HG03159 (cell line): ENCODE measurements at regions not wholly inside any gene's neighbourhood (a gene's known extent, or its start where the extent isn't known, plus 50 kb on each side); places are given as distances from the start of the nearest gene placed in this dataset.
"Not testable (repeated sequence)": the region's sequence is repeated elsewhere in the genome, so short reads cannot be mapped to it uniquely, and the experiment has no call there.

ENCODE experiments used
- ATAC-seq: cut with Tn5 transposase; IDR thresholded peaks from one replicate; pipeline ENCODE4 v1.9.1; 2021; ENCODE audit warnings: mild to moderate bottlenecking, moderate library complexity; ENCODE audit not compliant: unreplicated experiment

- ATAC-seq, result no peak
Observed at GRCh38 chr3:127443581-127444375, 146.8 kb downstream of the TPRA1 start.

DNA sequence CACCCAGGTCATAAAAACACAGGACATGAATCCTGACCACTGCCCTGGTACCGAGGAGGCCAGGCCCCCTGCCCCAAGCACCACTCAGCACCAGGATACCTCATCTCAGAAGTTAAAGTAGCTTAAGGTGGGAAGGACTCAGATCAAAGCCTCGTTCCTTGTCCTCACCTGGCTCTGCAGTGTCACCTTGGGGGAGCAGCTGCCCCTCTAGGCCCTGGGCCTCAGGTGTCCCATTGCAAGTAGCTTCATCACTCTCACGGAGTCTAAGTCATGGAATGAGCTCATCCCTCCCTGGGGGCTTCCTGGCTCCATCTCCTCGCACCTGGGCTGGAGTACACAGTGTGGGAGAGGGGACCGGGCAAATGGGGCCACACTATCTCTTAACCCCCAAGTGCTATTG lies 148.0 kb downstream of the TPRA1 start:
- ATAC-seq, result no peak

DNA sequence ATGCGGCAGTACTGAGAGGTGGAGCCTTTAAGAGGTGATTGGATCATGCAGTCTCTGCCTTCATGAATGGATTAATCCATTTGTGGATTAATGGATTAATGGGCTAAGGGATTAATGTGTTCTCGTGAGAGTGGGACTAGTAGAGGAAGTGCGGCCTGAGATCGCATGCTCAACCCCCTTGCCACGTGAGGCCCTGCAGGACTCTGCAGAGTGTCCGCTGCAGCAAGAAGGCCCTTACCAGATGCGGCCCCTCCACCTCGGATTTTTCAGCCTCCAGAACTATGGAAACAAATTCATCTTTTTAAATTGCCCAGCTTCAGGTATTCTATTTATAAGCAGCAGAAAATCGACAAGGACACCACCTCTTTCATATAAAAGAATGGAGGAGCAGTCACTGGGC lies 148.8 kb downstream of the TPRA1 start:
- ATAC-seq, result no peak

DNA sequence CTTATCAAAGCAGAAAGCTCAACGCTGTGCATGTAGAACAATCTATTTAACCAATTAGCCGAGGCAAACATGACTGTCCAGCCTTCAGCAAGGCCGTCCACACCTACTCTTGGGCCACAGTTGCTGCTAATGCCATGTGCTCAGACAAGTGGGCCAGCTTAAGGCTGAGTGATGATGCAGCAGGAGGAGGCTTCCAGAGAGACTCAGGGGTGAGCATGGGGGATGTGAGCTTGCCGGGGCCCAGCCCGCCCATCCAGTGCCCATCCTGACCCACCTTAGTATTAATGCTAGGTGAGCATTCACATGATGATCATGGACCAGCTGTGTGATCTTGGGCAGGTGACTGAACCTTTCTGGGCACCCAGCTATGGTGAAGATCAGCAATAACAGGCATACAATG lies 150.1 kb downstream of the TPRA1 start:
- no peak for ATAC-seq

- no peak for ATAC-seq
Observed at GRCh38 chr3:127439621-127440020, 150.9 kb downstream of the TPRA1 start.

- no peak for ATAC-seq
Observed at GRCh38 chr3:127438951-127439350, 151.1 kb upstream of the PRR20G start.

DNA sequence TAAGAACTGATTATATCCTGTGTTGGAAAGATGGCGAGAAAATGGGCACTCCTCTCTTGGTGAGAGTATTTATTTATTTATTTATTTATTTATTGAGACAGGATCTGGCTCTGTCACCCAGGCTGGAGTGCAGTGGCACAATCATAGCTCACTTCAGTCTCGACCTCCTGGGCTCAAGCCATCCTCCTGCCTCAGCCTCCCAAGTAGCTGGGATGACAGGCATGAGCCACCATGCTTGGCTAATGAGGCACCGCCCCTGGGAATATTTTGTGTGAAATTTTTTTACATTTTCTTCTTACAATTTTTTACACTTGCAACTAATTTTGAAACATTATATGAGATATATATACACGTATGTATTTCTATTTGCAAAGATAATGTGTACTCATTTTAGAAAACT lies 150.5 kb upstream of the PRR20G start:
- no peak for ATAC-seq

GRCh38 chr3:127435299-127435698 lies 147.5 kb upstream of the PRR20G start:
- not testable (repeated sequence) for ATAC-seq

DNA sequence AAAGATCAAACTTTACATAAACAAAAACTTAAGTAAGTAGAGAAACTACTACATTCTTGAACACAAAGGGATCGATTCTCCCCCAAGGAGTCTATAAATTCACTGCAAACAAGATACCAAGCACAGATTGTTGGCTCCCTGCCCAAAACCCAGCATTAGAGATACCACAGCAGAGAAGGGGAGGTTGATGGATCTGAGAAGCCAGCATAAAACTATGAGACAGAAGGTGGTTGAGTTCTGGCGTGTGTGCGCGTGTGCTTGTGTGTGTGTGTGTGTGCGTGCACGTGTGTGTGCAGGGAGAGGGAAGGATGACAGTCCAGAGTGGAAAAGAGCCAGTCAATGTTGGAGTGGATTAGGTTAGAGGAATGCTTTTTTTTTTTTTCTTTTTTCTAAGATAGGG lies 143.2 kb upstream of the PRR20G start:
- ATAC-seq, result no peak

- no peak for ATAC-seq
Observed at GRCh38 chr3:127428344-127428997, 140.6 kb upstream of the PRR20G start.

- no peak for ATAC-seq
Observed at GRCh38 chr3:127427666-127428065, 139.8 kb upstream of the PRR20G start.

GRCh38 chr3:127427156-127427555 lies 139.3 kb upstream of the PRR20G start:
- no peak for ATAC-seq

DNA sequence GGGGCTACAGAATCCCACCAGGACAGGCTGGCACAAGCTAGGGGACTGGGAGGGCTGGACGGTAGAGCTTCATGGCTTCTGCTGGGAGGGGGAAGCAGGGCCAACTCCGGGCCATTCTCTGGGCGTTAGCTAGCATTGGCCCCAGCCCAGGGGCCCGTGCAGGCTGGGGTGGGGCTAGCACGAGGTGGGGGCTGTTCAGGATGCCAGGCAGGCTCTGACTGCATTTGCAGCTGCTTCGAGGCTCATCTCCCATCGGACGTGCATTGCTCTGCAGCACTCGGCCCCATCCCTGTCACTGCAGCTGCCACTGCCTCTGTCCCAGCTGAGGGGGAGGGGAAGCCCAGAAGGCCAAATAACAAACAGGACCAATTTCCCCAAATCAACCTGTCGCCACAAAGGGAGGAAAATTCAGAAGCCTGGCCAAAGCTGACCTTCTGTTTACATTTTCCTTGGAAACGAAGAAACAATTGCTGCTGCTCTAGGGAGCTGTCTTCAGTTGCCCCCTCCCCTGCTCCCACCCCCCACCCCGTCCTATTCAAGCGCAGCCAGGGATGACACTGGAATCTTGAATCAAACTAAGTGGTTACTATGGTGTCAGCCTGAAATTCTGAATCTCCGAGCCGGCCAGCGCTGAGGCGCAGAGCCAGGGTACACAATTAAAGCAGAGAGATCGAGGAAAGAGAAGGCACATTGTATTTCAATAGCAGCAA lies 138.8 kb upstream of the PRR20G start:
- no peak for ATAC-seq

DNA sequence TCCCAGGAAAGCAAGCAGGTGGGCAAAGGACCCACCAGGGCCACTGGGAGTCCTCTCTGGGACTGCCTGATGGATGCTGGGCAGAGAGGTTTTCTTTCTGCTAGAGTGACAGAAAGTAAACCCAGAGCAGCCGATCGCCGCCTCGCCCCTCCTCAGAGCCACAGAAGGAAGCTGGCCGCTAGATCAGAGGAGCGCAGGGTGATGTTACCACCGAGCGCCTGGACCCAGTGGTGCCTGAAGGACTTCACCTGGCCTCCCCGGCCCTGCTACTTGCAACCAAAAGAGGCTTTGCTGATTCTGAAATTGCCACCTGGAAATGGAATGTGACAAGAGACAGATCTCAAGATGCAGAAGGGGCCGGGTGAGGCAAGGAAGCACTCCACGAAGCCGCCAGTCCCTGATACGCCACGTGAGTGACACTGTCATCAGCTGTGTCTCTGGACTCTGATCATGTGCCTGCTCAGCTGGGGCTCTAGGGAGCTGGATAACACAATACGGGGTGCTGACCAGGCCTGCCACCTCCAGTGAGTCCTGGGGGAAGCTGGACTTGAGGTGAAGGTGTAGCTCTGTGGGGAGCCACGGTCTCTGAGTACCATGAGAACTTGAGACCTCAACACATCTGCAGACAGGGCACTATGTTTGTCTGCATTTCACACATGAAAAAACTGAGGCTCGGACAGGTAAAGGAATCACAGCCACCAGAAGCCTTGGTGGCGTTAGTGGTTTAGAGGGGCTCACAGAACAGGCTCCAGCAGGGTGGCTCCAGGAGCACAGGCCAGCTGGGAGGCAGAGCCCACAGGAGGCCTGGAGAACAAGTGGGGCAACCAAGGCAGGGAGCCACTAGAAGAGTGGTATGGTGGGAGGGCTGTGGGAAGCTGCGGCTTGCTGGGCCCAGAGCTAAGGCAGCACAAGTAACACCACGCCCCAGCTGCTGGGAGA lies 137.9 kb upstream of the PRR20G start:
- no peak for ATAC-seq

DNA sequence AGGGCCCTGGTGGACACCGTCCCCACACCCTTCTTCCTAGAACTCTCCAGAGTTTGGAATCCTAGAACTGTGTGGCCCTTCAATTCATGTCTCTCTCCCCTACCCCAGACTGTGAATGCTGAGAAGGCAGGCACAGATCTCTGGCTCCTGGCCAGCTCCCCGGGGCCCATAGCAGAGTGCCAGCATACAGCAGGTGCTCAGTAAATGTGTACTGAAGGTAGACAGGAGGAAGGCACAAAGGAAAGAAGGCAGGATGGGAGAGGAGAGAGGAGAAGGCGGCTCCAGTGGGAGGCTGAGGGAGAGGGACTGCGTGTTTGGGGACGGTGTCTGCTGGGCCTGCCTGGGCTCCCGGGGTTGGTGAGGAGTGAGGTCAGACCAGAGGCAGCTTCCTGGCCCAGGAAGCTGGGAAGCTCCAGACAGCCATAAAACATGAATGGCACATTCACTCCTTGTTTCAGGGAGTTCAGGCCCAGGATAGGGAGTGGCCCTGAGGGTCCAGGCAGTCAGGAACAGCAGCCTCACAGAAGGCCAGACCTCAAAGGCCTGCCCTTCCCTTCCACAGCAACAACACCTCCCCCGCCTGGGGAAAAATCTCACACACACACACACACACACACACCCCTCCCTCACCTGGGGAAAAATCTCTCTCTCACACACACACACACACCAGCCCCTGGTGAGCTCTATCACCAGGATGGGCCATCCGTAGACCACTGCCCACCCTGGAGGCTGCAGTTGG lies 137.1 kb upstream of the PRR20G start:
- no peak for ATAC-seq

DNA sequence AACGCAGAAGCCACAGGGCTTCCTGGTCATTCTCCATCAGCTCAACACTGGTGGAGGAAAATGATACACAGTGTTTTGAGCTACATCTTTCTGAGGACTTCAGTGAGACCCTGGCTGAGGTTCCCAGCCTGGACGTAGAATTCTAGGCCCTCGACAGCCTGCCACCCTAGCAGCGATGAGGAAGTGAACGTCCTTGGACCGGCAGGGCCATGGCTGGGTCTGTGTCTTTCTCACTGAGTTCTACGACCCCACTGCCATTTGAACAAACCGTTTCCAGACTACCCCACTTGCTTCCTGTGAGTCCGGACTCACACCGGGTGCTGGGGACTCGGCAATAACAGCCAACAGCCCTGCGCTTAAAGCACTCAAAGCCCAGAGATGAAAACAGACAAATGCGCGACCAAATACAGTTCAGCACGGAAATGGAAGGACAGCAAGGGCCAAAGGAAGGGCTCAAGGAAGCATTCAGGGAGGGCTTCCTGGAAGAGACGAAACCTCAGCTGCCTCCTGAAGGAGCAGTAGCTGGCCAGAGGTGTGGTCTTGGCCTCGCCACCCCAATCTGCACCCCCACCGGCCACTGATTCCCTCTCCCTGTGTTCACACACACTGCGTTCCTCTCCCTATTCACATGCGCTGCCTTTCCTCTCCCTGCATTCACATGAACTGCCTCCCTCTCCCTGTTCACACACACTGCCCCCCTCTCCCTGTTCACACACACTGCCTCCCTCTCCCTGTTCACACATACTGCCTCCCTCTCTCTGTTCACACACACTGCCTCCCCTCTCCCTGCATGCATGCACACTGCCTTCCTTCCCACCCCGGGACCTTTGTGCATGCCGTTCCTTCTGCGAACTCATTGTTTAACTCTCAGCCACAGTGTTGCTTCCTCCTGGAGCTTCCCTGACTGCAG lies 136.3 kb upstream of the PRR20G start:
- ATAC-seq, result no peak

- no peak for ATAC-seq
Observed at GRCh38 chr3:127422663-127423375, 135.0 kb upstream of the PRR20G start.

- no peak for ATAC-seq
Observed at GRCh38 chr3:127421943-127422662, 134.3 kb upstream of the PRR20G start.
